ENCODE measurements at regions not wholly inside any gene's neighbourhood (a gene's known extent, or its start where the extent isn't known, plus 50 kb on each side); places are given as distances from the start of the nearest gene placed in this dataset.

- no peak overlapping the region for H3K4me3 ChIP-seq (ENCODE audit: low read depth, low read length)
- in situ Hi-C loops (cut with HindIII; ENCODE audit: low sequenced_read_pairs): no loop called here
Observed at GRCh38 chr20:24746351-24746685, 202.8 kb upstream of the CST7 start.

GRCh38 chr20:24747010-24747712 is 201.9 kb upstream of the CST7 start:
- in situ Hi-C loops (cut with HindIII; ENCODE audit: low sequenced_read_pairs): no loop called here
- no peak for TF ChIP-seq CTCF (IDR thresholded peaks at IDR 0.05; ENCODE audit: low read depth, low read length, missing control alignments)
- no peak overlapping the region for H3K4me3 ChIP-seq (ENCODE audit: low read depth, low read length)
- no peak for DNase-seq (ENCODE audit: low read depth)

More at GRCh38 chr20:24746351-24746685, 202.8 kb upstream of the CST7 start:
- TF ChIP-seq CTCF (IDR thresholded peaks at IDR 0.05; ENCODE audit: low read depth, low read length, missing control alignments): no peak
- DNase-seq (ENCODE audit: low read depth): no peak

- no peak overlapping the region for H3K4me3 ChIP-seq (ENCODE audit: low read depth, low read length)
- no peak for TF ChIP-seq CTCF (IDR thresholded peaks at IDR 0.05; ENCODE audit: low read depth, low read length, missing control alignments)
- DNase-seq (ENCODE audit: low read depth): no peak
- in situ Hi-C loops (cut with HindIII; ENCODE audit: low sequenced_read_pairs): no loop called here
Observed at GRCh38 chr20:24747881-24748595, 201.0 kb upstream of the CST7 start.

- in situ Hi-C loops (cut with HindIII; ENCODE audit: low sequenced_read_pairs): no loop called here
- TF ChIP-seq CTCF (IDR thresholded peaks at IDR 0.05; ENCODE audit: low read depth, low read length, missing control alignments): no peak
- no peak overlapping the region for H3K4me3 ChIP-seq (ENCODE audit: low read depth, low read length)
- DNase-seq (ENCODE audit: low read depth): no peak
Observed at GRCh38 chr20:24751551-24751950, 197.5 kb upstream of the CST7 start.

- TF ChIP-seq CTCF (IDR thresholded peaks at IDR 0.05; ENCODE audit: low read depth, low read length, missing control alignments): no peak
- DNase-seq (ENCODE audit: low read depth): no peak
- in situ Hi-C loops (cut with HindIII; ENCODE audit: low sequenced_read_pairs): no loop called here
- H3K4me3 ChIP-seq (ENCODE audit: low read depth, low read length): no peak overlapping the region
Observed at GRCh38 chr20:24752612-24753011, 196.5 kb upstream of the CST7 start.

GRCh38 chr20:24753130-24753529 is 195.9 kb upstream of the CST7 start:
- in situ Hi-C loops (cut with HindIII; ENCODE audit: low sequenced_read_pairs): no loop called here
- no peak for TF ChIP-seq CTCF (IDR thresholded peaks at IDR 0.05; ENCODE audit: low read depth, low read length, missing control alignments)
- DNase-seq (ENCODE audit: low read depth): no peak
- H3K4me3 ChIP-seq (ENCODE audit: low read depth, low read length): no peak overlapping the region
